PC-9 (cell line): ENCODE measurements at regions not wholly inside any gene's neighbourhood (a gene's known extent, or its start where the extent isn't known, plus 50 kb on each side); places are given as distances from the start of the nearest gene placed in this dataset.

Source experiments
- BruUV-seq: library from RNA; stranded (reverse); fragments of 400-500 nt; replicated peaks from 2 replicates; lab custom pipeline; 2021; lab: Mats Ljungman, UMichigan
- CTCF ChIA-PET: fragments of 300-600 bp; sonication (Branson Sonifier 250); formaldehyde crosslinking; loops from one replicate; lab custom pipeline; 2022; ENCODE audit warnings: antibody characterized with exemption; lab: Charles Lee
- POLR2A ChIA-PET: fragments of 300-600 bp; sonication (Branson Sonifier 250); formaldehyde crosslinking; loops from one replicate; lab custom pipeline; 2022; ENCODE audit warnings: antibody characterized with exemption; ENCODE audit not compliant: unreplicated experiment; lab: Charles Lee
- DNase-seq, 2 experiments: peaks; one replicate each; pipeline versions ENCODE4 v3.0.0 to v3.0.0-alpha.2; 2015 to 2022; ENCODE audit warnings: mixed read lengths in 1 of 2
- H2AFZ ChIP-seq: fragments of 200-600 bp; sonication (generic); 2 replicates; pipeline ENCODE4 v1.8.1; 2017; ENCODE audit warnings: antibody characterized with exemption
- H3F3A ChIP-seq: fragments of 200-600 bp; sonication (generic); 2 replicates; pipeline ENCODE4 v1.8.1; 2017; ENCODE audit warnings: antibody characterized with exemption, mild to moderate bottlenecking, low read depth; ENCODE audit not compliant: insufficient read depth
- H3K27ac ChIP-seq: fragments of 200-600 bp; sonication (generic); 2 replicates; pipeline ENCODE4 v1.6.1; 2016; ENCODE audit warnings: mixed run types
- H3K27me3 ChIP-seq: fragments of 200-600 bp; sonication (generic); 2 replicates; pipeline ENCODE4 v1.6.1; 2016; ENCODE audit warnings: low read depth, mixed run types; ENCODE audit not compliant: insufficient read depth
- H3K36me3 ChIP-seq: fragments of 200-600 bp; sonication (generic); 2 replicates; pipeline ENCODE4 v1.6.1; 2016; ENCODE audit warnings: low read depth, mixed run types
- H3K4me1 ChIP-seq: fragments of 200-600 bp; sonication (generic); replicated peaks from 2 replicates; pipeline ENCODE4 v1.6.1; 2016; ENCODE audit warnings: mixed run types; ENCODE audit not compliant: insufficient read depth
- H3K4me2 ChIP-seq: fragments of 200-600 bp; sonication (generic); 2 replicates; pipeline ENCODE4 v1.6.1; 2017; ENCODE audit warnings: mixed run types
- H3K4me3 ChIP-seq: fragments of 200-600 bp; sonication (generic); 2 replicates; pipeline ENCODE4 v1.6.1; 2016; ENCODE audit warnings: mixed run types
- H3K79me2 ChIP-seq: fragments of 200-600 bp; sonication (generic); 2 replicates; pipeline ENCODE4 v1.6.1; 2017; ENCODE audit warnings: low read depth, mixed run types
- H3K9me2 ChIP-seq: fragments of 200-600 bp; sonication (generic); 2 replicates; pipeline ENCODE4 v1.8.1; 2017; ENCODE audit warnings: mild to moderate bottlenecking; ENCODE audit not compliant: insufficient read depth
- H3K9me3 ChIP-seq: fragments of 200-600 bp; sonication (generic); 2 replicates; pipeline ENCODE4 v1.8.1; 2016; ENCODE audit warnings: low read depth; ENCODE audit not compliant: insufficient read depth
- H4K20me1 ChIP-seq: fragments of 200-600 bp; sonication (generic); 2 replicates; pipeline ENCODE4 v1.8.1; 2017; ENCODE audit not compliant: insufficient read depth
- CTCF ChIP-seq: fragments of 200-600 bp; sonication (generic); conservative IDR thresholded peaks from 2 replicates; pipeline ENCODE4 v1.6.1; 2017; ENCODE audit warnings: mixed run types, antibody characterized with exemption, mild to moderate bottlenecking, moderate library complexity
- EZH2 ChIP-seq: fragments of 200-600 bp; sonication (generic); IDR thresholded peaks from 2 replicates; pipeline ENCODE4 v1.8.0; 2017; ENCODE audit warnings: antibody characterized with exemption, low read depth
- intact Hi-C: fragments of 100-400 bp; cut with micrococcal nuclease; formaldehyde crosslinking; loops from one replicate; pipeline ENCODE4 v1.10.0; 2022; ENCODE audit not compliant: unreplicated experiment

GRCh38 chr1:199868777-199869176 lies 158.7 kb upstream of the NR5A2 start:
- no peak overlapping the region for H2AFZ ChIP-seq
- H3K27ac ChIP-seq: no peak overlapping the region
- H3K9me3 ChIP-seq: no peaks in the 10 kb centered on the region
- DNase-seq: no peak
- no peaks in the 10 kb centered on the region for H3K36me3 ChIP-seq
- H3K79me2 ChIP-seq: no peaks in the 10 kb centered on the region
- H3K27me3 ChIP-seq: no peaks in the 10 kb centered on the region
- H4K20me1 ChIP-seq: no peaks in the 10 kb centered on the region
- no TSS peak for BruUV-seq
- TF ChIP-seq CTCF (no peak), EZH2 (no peak)
- no peaks in the 10 kb centered on the region for H3K4me1 ChIP-seq
- H3K4me2 ChIP-seq: no peak overlapping the region
- H3F3A ChIP-seq: no peaks in the 10 kb centered on the region
- ChIA-PET POLR2A (no interaction called here), CTCF (no interaction called here)
- no peak overlapping the region for H3K4me3 ChIP-seq
- intact Hi-C loops: no loop called here
- H3K9me2 ChIP-seq: no peaks in the 10 kb centered on the region

- Histone ChIP-seq H3K4me1 (no peaks in the 10 kb centered on the region), H3K9me2 (no peaks in the 10 kb centered on the region; the same call in 1 of the 2 replicates), H3K4me3 (no peak overlapping the region), H2AFZ (no peak overlapping the region), H3F3A (no peaks in the 10 kb centered on the region), H3K9me3 (no peaks in the 10 kb centered on the region), H3K36me3 (no peaks in the 10 kb centered on the region), H3K79me2 (no peaks in the 10 kb centered on the region), H3K27ac (no peak overlapping the region), H3K4me2 (no peak overlapping the region), H3K27me3 (no peaks in the 10 kb centered on the region), H4K20me1 (no peaks in the 10 kb centered on the region)
- no peak for DNase-seq
- no peak for TF ChIP-seq EZH2
- no peak for TF ChIP-seq CTCF
- CTCF ChIA-PET: no interaction called here
- no TSS peak for BruUV-seq
- POLR2A ChIA-PET: no interaction called here
- intact Hi-C loops: no loop called here
Observed at GRCh38 chr1:199875337-199875736, 152.2 kb upstream of the NR5A2 start.

GRCh38 chr1:199875856-199876255 lies 151.7 kb upstream of the NR5A2 start:
- no peak overlapping the region for H2AFZ ChIP-seq
- no peaks in the 10 kb centered on the region; the same call in 1 of the 2 replicates for H3K9me2 ChIP-seq
- ChIA-PET CTCF (no interaction called here), POLR2A (no interaction called here)
- no peak overlapping the region for H3K4me2 ChIP-seq
- H3K4me1 ChIP-seq: no peaks in the 10 kb centered on the region
- TF ChIP-seq CTCF (no peak), EZH2 (no peak)
- no peaks in the 10 kb centered on the region for H3K9me3 ChIP-seq
- no peak for DNase-seq
- no peak overlapping the region for H3K27ac ChIP-seq
- BruUV-seq: no TSS peak
- H4K20me1 ChIP-seq: no peaks in the 10 kb centered on the region
- no peaks in the 10 kb centered on the region for H3K79me2 ChIP-seq
- intact Hi-C loops: no loop called here
- H3K36me3 ChIP-seq: no peaks in the 10 kb centered on the region
- no peak overlapping the region for H3K4me3 ChIP-seq
- no peaks in the 10 kb centered on the region for H3F3A ChIP-seq
- H3K27me3 ChIP-seq: no peaks in the 10 kb centered on the region
